ENCODE measurements at regions not wholly inside any gene's neighbourhood (a gene's known extent, or its start where the extent isn't known, plus 50 kb on each side); places are given as distances from the start of the nearest gene placed in this dataset.

- Histone ChIP-seq H3K79me2 (ENCODE audit: control insufficient read depth, insufficient read depth, low read length) (no peaks in the 10 kb centered on the region), H4K20me1 (replicated peaks; ENCODE audit: control insufficient read depth, insufficient read depth, low read length) (no peaks in the 10 kb centered on the region), H3K27me3 (ENCODE audit: control insufficient read depth in 2 of 2, insufficient read depth in 2 of 2, low read length in 2 of 2) (no peaks in the 10 kb centered on the region), H3K4me1 (replicated peaks in 1 of 2; ENCODE audit: control insufficient read depth in 2 of 2, insufficient read depth in 2 of 2, low read length in 2 of 2) (no peaks in the 10 kb centered on the region), H3K9me1 (ENCODE audit: control insufficient read depth, insufficient read depth, low read length) (no peaks in the 10 kb centered on the region), H3K9ac (ENCODE audit: insufficient read depth in 1 of 2, low read depth in 2 of 2, low read length in 2 of 2) (no peak overlapping the region), H2AFZ (ENCODE audit: low read depth, low read length) (no peak overlapping the region), H3K36me3 (ENCODE audit: control insufficient read depth, insufficient read depth, low read length) (no peaks in the 10 kb centered on the region), H3K9me3 (replicated peaks; ENCODE audit: control insufficient read depth, insufficient read depth, low read depth, low read length) (no peaks in the 10 kb centered on the region), H3K27ac (ENCODE audit: extremely low read depth, low read depth, low read length) (no peak overlapping the region), H3K4me3 (no peak overlapping the region), H3K4me2 (ENCODE audit: insufficient read depth, low read length) (no peak overlapping the region)
- POLR2A ChIA-PET = no interaction called here
- no peak for DNase-seq (ENCODE audit: extremely low read depth in 1 of 4, low spot score in 3 of 4)
- in situ Hi-C loops (cut with MboI) = no loop called here
- FAIRE-seq = no peak
- intact Hi-C loops (cut with micrococcal nuclease) = no loop called here
- no TSS peak for BruUV-seq (replicated peaks)
- 0% methylated on average over 1 of the region's 1 CpG for WGBS (ENCODE audit: insufficient coverage, low coverage, missing lambda C conversion rate)
- TF ChIP-seq CBX2 (IDR thresholded peaks at IDR 0.05; ENCODE audit: insufficient read depth, low read length, poor library complexity, severe bottlenecking) (no peak), HDAC1 (IDR thresholded peaks at IDR 0.05) (no peak), ZNF212 (CRISPR knock-in tag; IDR thresholded peaks at IDR 0.05) (no peak), PRDM10 (IDR thresholded peaks at IDR 0.05; ENCODE audit: partially characterized antibody) (no peak), MYC (IDR thresholded peaks at IDR 0.05; ENCODE audit: low read depth, low read length) (no peak), MYC (CRISPR knock-in tag; IDR thresholded peaks at IDR 0.05; ENCODE audit: borderline replicate concordance, low read depth) (no peak), ETS1 (conservative IDR thresholded peaks at IDR 0.05; ENCODE audit: control insufficient read depth, low read depth, low read length) (no peak), ZNF316 (IDR thresholded peaks at IDR 0.05) (no peak), KLF1 (tag; IDR thresholded peaks at IDR 0.05) (no peak), BACH1 (tag; IDR thresholded peaks at IDR 0.05) (no peak), MCM2 (IDR thresholded peaks at IDR 0.05; ENCODE audit: low read depth) (no peak), MLX (CRISPR knock-in tag; conservative IDR thresholded peaks at IDR 0.05) (no peak), ZNF696 (CRISPR knock-in tag; conservative IDR thresholded peaks at IDR 0.05) (no peak), FOXP4 (CRISPR knock-in tag; IDR thresholded peaks at IDR 0.05; ENCODE audit: borderline replicate concordance) (no peak)
- CTCF ChIA-PET (ENCODE audit: low intra/inter-chr PET ratio) = no interaction called here
- ATAC-seq = no peak
These were observed 275.4 kb downstream of the FOXA2 start for GRCh38 chr20:22308934-22309333.

All from K562 (cell line).